C4-2B (cell line): ENCODE measurements at regions not wholly inside any gene's neighbourhood (a gene's known extent, or its start where the extent isn't known, plus 50 kb on each side); places are given as distances from the start of the nearest gene placed in this dataset.

Experiments used
- H3K27ac ChIP-seq: fragments of 450-650 bp; 2 replicates; pipeline ENCODE4 v1.5.1; 2017
- ZFX ChIP-seq: fragments of 450-650 bp; IDR thresholded peaks from 2 replicates; pipeline ENCODE4 v1.6.1; 2017
- TF ChIP-seq, protein P1 (sequence below): fragments of 450-650 bp; conservative IDR thresholded peaks from 2 replicates; pipeline ENCODE4 v1.5.1; 2017; ENCODE audit warnings: mild to moderate bottlenecking

DNA sequence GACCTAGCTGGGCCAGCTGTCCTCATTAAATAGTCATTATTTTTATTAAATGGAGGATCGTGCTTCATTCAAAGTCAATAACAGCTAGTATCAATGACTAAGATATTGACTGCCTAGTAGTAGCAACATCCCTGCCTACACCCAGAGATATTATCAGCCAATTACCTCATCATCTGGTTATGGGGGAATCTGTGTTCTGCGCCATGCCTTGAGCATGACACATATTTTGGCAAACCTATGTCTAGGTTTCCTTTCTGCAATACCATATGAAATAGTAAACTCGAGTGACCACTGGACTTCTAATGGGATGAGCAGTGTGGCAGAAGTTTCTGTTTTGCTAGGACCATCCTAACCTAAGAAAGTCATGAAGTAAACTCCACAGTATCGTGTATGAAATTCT is 50.0 kb upstream of the AADAT start:
- H3K27ac ChIP-seq: no peak overlapping the region
- TF ChIP-seq ZFX: no peak
- TF ChIP-seq, protein P1, sequence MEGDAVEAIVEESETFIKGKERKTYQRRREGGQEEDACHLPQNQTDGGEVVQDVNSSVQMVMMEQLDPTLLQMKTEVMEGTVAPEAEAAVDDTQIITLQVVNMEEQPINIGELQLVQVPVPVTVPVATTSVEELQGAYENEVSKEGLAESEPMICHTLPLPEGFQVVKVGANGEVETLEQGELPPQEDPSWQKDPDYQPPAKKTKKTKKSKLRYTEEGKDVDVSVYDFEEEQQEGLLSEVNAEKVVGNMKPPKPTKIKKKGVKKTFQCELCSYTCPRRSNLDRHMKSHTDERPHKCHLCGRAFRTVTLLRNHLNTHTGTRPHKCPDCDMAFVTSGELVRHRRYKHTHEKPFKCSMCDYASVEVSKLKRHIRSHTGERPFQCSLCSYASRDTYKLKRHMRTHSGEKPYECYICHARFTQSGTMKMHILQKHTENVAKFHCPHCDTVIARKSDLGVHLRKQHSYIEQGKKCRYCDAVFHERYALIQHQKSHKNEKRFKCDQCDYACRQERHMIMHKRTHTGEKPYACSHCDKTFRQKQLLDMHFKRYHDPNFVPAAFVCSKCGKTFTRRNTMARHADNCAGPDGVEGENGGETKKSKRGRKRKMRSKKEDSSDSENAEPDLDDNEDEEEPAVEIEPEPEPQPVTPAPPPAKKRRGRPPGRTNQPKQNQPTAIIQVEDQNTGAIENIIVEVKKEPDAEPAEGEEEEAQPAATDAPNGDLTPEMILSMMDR: no peak
